ENCODE measurements at regions not wholly inside any gene's neighbourhood (a gene's known extent, or its start where the extent isn't known, plus 50 kb on each side); places are given as distances from the start of the nearest gene placed in this dataset.

GRCh38 chr4:128600410-128600809 lies 209.1 kb upstream of the JADE1 start:
- Histone ChIP-seq H3K4me3 (ENCODE audit: low read length) (no peak overlapping the region), H3K9me3 (ENCODE audit: control insufficient read depth, low read length) (no peaks in the 10 kb centered on the region), H3K27me3 (replicated peaks; ENCODE audit: control insufficient read depth, insufficient read depth, low read length) (no peaks in the 10 kb centered on the region), H3K9ac (ENCODE audit: low read length) (peak overlapping the region; percentile 20), H3K4me1 (ENCODE audit: control insufficient read depth, insufficient read depth, low read length) (peaks cover 32% of the 10 kb centered on the region), H3K36me3 (ENCODE audit: control insufficient read depth, insufficient read depth, low read length, severe bottlenecking) (no peaks in the 10 kb centered on the region)
- peak; percentile 11 for DNase-seq (ENCODE audit: low read depth)

GRCh38 chr4:128597500-128597899 lies 212.0 kb upstream of the JADE1 start:
- Histone ChIP-seq H3K36me3 (ENCODE audit: control insufficient read depth, insufficient read depth, low read length, severe bottlenecking) (no peaks in the 10 kb centered on the region), H3K9ac (ENCODE audit: low read length) (no peak overlapping the region), H3K4me3 (ENCODE audit: low read length) (no peak overlapping the region), H3K9me3 (ENCODE audit: control insufficient read depth, low read length) (peaks cover 5% of the 10 kb centered on the region), H3K27me3 (replicated peaks; ENCODE audit: control insufficient read depth, insufficient read depth, low read length) (no peaks in the 10 kb centered on the region), H3K4me1 (ENCODE audit: control insufficient read depth, insufficient read depth, low read length) (peaks cover 32% of the 10 kb centered on the region)
- DNase-seq (ENCODE audit: low read depth) = no peak

DNA sequence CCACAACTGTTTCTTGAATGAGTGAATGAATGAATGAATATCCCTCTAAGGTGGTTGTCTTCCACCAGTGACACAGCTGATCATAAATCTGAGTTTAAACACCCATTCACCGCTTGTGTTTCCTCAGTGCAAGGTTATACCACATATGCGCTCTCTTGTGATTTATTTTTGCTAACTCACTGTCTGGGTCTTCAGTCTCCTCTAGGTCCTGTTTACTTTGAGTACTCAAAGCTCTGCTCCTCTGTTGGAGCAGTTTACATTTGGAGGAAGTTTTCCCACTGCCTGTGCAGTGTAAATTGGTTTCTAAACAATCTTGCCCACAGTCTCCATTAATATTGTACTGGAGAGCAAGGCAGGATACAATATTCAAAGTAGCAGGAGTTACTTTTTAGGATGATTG lies 212.6 kb upstream of the JADE1 start:
- peaks cover 5% of the 10 kb centered on the region for H3K9me3 ChIP-seq (ENCODE audit: control insufficient read depth, low read length)
- no peak overlapping the region for H3K4me3 ChIP-seq (ENCODE audit: low read length)
- no peak overlapping the region for H3K9ac ChIP-seq (ENCODE audit: low read length)
- no peak for DNase-seq (ENCODE audit: low read depth)
- H3K4me1 ChIP-seq (ENCODE audit: control insufficient read depth, insufficient read depth, low read length) = peaks cover 26% of the 10 kb centered on the region
- no peaks in the 10 kb centered on the region for H3K27me3 ChIP-seq (replicated peaks; ENCODE audit: control insufficient read depth, insufficient read depth, low read length)
- no peaks in the 10 kb centered on the region for H3K36me3 ChIP-seq (ENCODE audit: control insufficient read depth, insufficient read depth, low read length, severe bottlenecking)

GRCh38 chr4:128596115-128596514 lies 213.4 kb upstream of the JADE1 start:
- H3K4me1 ChIP-seq (ENCODE audit: control insufficient read depth, insufficient read depth, low read length) = peaks cover 18% of the 10 kb centered on the region
- no peak for DNase-seq (ENCODE audit: low read depth)
- H3K9ac ChIP-seq (ENCODE audit: low read length) = no peak overlapping the region

GRCh38 chr4:128591482-128591881 lies 218.0 kb upstream of the JADE1 start:
- Histone ChIP-seq H3K9me3 (ENCODE audit: control insufficient read depth, low read length) (peaks cover 5% of the 10 kb centered on the region), H3K4me3 (ENCODE audit: low read length) (no peak overlapping the region), H3K36me3 (ENCODE audit: control insufficient read depth, insufficient read depth, low read length, severe bottlenecking) (no peaks in the 10 kb centered on the region), H3K4me1 (ENCODE audit: control insufficient read depth, insufficient read depth, low read length) (no peaks in the 10 kb centered on the region), H3K27me3 (replicated peaks; ENCODE audit: control insufficient read depth, insufficient read depth, low read length) (no peaks in the 10 kb centered on the region), H3K9ac (ENCODE audit: low read length) (no peak overlapping the region)
- DNase-seq (ENCODE audit: low read depth) = no peak

More at GRCh38 chr4:128596115-128596514, 213.4 kb upstream of the JADE1 start:
- H3K4me3 ChIP-seq (ENCODE audit: low read length) = no peak overlapping the region
- no peaks in the 10 kb centered on the region for H3K36me3 ChIP-seq (ENCODE audit: control insufficient read depth, insufficient read depth, low read length, severe bottlenecking)
- peaks cover 5% of the 10 kb centered on the region for H3K9me3 ChIP-seq (ENCODE audit: control insufficient read depth, low read length)
- no peaks in the 10 kb centered on the region for H3K27me3 ChIP-seq (replicated peaks; ENCODE audit: control insufficient read depth, insufficient read depth, low read length)

DNA sequence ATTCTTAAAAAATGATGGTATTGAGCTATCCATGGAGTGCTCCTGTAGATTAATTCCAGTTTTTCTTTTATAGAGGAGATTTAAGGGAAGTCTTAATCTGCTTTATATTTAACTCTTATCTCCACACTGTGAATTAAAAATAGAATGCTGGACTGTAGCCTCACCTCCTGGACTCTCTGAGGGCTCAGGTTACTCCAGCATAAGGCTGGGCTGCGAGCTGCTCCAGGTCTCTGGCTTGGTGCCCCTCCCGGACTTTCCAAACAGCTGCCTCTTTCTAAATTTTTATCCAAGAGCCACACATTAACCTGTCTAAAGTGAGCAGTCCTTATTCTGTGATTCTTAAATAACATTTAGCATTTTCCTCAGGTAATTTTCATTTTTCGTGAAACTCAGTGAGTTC lies 218.7 kb upstream of the JADE1 start:
- H3K4me3 ChIP-seq (ENCODE audit: low read length) = no peak overlapping the region
- no peaks in the 10 kb centered on the region for H3K4me1 ChIP-seq (ENCODE audit: control insufficient read depth, insufficient read depth, low read length)
- no peak for DNase-seq (ENCODE audit: low read depth)
- peaks cover 5% of the 10 kb centered on the region for H3K9me3 ChIP-seq (ENCODE audit: control insufficient read depth, low read length)
- no peaks in the 10 kb centered on the region for H3K36me3 ChIP-seq (ENCODE audit: control insufficient read depth, insufficient read depth, low read length, severe bottlenecking)
- H3K9ac ChIP-seq (ENCODE audit: low read length) = no peak overlapping the region
- H3K27me3 ChIP-seq (replicated peaks; ENCODE audit: control insufficient read depth, insufficient read depth, low read length) = no peaks in the 10 kb centered on the region

DNA sequence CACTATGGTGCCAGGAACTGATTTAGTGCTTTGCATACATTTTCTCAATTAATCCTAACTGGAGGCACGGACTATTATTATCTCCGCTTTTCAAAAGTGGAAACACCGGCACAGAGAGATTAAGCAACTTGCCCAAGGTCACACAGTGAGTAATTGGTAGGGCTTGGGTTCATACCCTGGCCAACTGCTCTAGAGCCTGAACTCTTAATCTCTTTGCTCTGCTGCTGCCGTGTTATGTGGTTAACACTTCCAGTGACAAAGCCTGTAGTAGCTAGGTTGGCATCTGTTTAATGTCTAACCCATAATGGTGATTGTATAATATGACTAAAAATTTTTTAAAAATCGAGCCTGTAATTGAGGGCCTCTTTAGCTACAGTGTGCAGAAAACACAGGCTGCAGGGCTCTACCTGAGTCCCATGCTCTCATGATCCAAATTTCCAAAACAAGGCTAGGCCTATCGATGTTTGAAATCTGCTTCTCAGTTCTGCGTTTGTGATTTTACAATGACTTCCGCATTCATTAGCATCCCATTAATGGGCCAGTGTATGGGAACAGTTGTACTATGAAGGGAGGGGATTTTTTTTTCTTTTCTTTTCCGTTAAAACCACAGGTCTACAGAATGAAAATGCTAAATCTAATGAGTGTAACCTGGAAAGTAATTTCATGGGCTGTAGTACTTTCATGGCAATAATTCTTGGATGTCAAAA lies 219.3 kb upstream of the JADE1 start:
- Histone ChIP-seq H3K27me3 (replicated peaks; ENCODE audit: control insufficient read depth, insufficient read depth, low read length) (no peaks in the 10 kb centered on the region), H3K4me1 (ENCODE audit: control insufficient read depth, insufficient read depth, low read length) (no peaks in the 10 kb centered on the region)

GRCh38 chr4:128589384-128589965 lies 220.0 kb upstream of the JADE1 start:
- no peaks in the 10 kb centered on the region for H3K27me3 ChIP-seq (replicated peaks; ENCODE audit: control insufficient read depth, insufficient read depth, low read length)
- peaks cover 3% of the 10 kb centered on the region for H3K4me1 ChIP-seq (ENCODE audit: control insufficient read depth, insufficient read depth, low read length)
- DNase-seq (ENCODE audit: low read depth) = no peak
- H3K36me3 ChIP-seq (ENCODE audit: control insufficient read depth, insufficient read depth, low read length, severe bottlenecking) = no peaks in the 10 kb centered on the region
- H3K9me3 ChIP-seq (ENCODE audit: control insufficient read depth, low read length) = peaks cover 5% of the 10 kb centered on the region
- no peak overlapping the region for H3K9ac ChIP-seq (ENCODE audit: low read length)
- H3K4me3 ChIP-seq (ENCODE audit: low read length) = no peak overlapping the region

More for the DNA sequence above, 219.3 kb upstream of the JADE1 start:
- Histone ChIP-seq H3K9ac (ENCODE audit: low read length) (no peak overlapping the region), H3K9me3 (ENCODE audit: control insufficient read depth, low read length) (peaks cover 5% of the 10 kb centered on the region), H3K4me3 (ENCODE audit: low read length) (no peak overlapping the region), H3K36me3 (ENCODE audit: control insufficient read depth, insufficient read depth, low read length, severe bottlenecking) (no peaks in the 10 kb centered on the region)
- DNase-seq (ENCODE audit: low read depth) = no peak

DNA sequence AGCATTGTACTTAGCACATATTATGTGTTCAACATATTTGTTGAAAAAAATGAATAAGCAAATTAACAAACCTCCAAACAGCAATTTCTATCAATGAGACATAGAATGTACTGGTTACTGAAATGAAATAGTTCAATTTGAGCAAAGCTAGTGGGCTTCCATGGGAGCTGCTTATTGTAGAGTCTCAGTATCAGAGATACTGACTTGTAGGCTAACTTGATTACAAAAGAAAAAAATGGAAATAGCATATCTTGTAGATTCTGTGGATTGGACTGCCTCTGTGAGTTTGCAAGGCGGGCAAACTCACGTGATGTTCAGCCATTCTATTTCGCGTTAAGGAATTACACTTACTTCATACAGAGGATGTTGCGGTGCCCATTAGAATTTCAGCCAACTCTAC lies 222.1 kb upstream of the JADE1 start:
- Histone ChIP-seq H3K4me3 (ENCODE audit: low read length) (no peak overlapping the region), H3K27me3 (replicated peaks; ENCODE audit: control insufficient read depth, insufficient read depth, low read length) (no peaks in the 10 kb centered on the region), H3K9me3 (ENCODE audit: control insufficient read depth, low read length) (no peaks in the 10 kb centered on the region), H3K36me3 (ENCODE audit: control insufficient read depth, insufficient read depth, low read length, severe bottlenecking) (no peaks in the 10 kb centered on the region), H3K4me1 (ENCODE audit: control insufficient read depth, insufficient read depth, low read length) (peaks cover 15% of the 10 kb centered on the region), H3K9ac (ENCODE audit: low read length) (no peak overlapping the region)
- no peak for DNase-seq (ENCODE audit: low read depth)

DNA sequence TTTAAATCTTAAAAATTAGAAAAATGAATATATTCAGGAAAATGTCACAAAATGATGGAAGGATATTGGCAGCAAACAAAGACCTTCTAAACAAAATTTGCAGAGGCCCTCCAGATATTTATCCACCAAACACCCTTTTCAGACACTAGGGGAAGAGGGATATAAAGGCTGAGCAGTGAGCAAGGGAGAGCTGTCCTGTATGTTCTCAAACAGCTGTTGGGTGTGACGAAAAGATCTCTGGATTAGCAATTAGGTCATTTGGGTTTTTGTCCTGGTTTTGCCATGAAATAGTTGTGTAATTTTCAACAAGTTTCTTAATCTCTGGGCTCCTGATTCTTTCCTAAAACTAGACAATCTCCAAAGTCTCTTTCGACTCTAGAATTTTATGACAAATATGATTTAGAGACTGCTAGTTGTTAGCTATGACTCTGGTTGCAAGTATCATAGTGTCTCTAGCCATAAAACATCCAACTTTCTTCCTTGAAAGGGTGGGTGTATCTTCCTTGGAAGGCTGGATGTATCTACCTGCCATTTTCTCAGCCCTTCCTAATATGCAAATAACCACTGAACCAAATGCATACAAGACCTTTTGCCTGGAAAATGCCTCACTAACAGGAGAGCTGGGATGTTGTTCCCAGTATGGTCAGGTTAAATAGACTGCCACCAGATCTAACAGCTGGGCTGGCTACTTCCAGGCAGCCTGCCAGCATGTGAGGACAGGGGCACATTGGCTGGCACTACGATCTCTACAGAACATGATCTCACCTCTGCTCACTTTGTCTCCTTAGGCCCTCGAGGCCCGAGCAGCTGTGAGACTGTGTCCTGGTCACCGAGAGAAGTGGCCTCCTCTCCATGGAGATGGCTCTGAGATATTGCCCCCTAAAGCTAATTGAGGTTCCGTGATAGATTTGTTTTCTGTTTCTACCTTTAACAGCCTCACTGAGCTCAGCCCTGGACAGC lies 225.5 kb upstream of the JADE1 start:
- Histone ChIP-seq H3K27me3 (replicated peaks; ENCODE audit: control insufficient read depth, insufficient read depth, low read length) (no peaks in the 10 kb centered on the region), H3K9ac (ENCODE audit: low read length) (peak overlapping the region; percentile 17), H3K4me1 (ENCODE audit: control insufficient read depth, insufficient read depth, low read length) (peaks cover 20% of the 10 kb centered on the region), H3K36me3 (ENCODE audit: control insufficient read depth, insufficient read depth, low read length, severe bottlenecking) (no peaks in the 10 kb centered on the region), H3K4me3 (ENCODE audit: low read length) (no peak overlapping the region), H3K9me3 (ENCODE audit: control insufficient read depth, low read length) (no peaks in the 10 kb centered on the region)
- no peak for DNase-seq (ENCODE audit: low read depth)

DNA sequence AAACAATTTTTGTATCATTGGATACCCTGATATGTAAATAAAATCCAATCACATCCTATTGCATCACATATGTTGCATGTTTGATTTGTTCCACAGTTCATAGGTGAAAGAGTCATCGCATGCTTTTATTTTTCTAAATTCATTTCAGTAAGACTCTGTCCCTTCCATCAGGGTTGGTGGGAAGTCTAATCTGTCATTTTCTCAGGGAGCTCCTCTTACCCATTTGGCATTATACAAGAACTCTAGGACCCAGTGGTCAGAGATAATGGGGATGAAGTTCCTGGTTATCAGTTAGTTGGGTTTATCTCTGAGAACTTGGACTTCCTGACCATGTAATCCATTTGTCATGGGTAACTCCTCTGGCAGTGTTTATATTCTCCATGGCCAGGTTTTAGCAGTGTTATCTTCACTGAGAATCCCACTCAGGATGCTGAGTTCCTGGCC lies 227.1 kb upstream of the JADE1 start:
- Histone ChIP-seq H3K4me1 (ENCODE audit: control insufficient read depth, insufficient read depth, low read length) (peaks cover 20% of the 10 kb centered on the region), H3K9me3 (ENCODE audit: control insufficient read depth, low read length) (no peaks in the 10 kb centered on the region), H3K4me3 (ENCODE audit: low read length) (no peak overlapping the region), H3K36me3 (ENCODE audit: control insufficient read depth, insufficient read depth, low read length, severe bottlenecking) (no peaks in the 10 kb centered on the region), H3K9ac (ENCODE audit: low read length) (no peak overlapping the region), H3K27me3 (replicated peaks; ENCODE audit: control insufficient read depth, insufficient read depth, low read length) (no peaks in the 10 kb centered on the region)
- peak; percentile 67 for DNase-seq (ENCODE audit: low read depth)

Measured in adipocyte (in vitro differentiated cells).